HCEC 1CT (cell line): ENCODE measurements at regions not wholly inside any gene's neighbourhood (a gene's known extent, or its start where the extent isn't known, plus 50 kb on each side); places are given as distances from the start of the nearest gene placed in this dataset.

Source experiments
- DNase-seq: peaks from one replicate; pipeline ENCODE4 v3.0.0-alpha.2; 2017

DNA sequence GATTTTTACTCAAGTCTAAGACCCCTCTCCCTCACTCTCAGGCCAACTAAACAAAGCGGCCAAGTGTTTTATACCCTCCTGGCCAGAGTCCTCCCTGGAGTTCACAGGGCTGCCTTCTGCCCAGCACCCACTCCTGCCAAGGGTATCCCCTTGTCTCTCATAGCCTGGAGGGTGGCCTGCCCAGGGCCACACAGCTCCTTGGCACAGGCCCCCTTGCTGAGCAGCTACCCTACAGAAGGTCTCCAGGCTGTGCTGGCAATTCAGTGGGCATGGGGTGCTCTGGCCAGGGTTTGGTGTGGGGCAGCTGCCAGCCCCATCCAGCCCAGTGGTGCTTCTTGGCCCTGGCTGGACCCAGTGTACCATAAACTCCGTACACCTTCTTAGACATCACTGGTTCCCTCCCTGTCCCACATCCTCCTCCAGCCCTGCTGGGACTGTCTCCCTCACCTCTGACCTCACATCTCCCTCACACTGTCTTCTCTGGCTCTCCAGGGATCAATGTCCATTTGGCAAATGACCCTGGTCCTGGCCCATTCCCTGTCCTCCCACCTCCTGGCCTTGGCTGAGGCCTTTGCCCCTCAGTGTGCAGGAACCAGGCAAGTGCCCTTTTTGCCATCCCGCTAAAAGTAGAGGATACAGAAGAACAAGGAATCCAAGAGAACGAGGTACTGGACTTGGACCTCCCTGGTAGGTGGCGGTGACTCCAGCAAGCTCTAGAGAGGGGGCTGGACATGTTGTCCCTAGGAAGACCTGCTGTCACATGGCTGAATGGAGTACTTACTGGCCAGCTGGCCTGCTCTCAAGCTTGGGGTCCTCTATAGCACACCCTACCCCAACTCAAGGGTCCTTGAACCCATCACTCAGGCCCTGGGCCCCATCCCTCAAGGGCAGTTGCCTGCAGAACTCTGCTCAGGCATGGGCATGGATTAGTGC is 50.0 kb upstream of the TRPM1 start:
- DNase-seq = no peak

DNA sequence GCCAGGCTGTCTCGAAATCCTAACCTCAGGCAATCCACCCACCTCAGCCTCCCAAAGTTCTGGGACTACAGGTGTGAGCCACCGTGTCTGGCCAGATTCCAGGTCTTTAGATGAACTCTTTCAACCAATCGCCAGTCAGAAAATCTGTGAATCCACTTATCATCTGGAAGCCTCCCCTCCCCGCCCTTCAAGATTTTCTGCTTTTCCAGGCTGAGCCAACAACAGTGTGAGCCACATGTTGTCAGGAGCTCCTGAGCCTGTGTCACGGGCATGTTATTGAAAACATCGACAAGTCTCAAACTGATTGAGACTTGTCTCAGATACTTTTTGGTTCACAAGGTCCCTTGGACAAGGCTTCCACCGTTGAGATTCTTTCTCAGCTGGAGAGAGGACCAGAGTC is 52.0 kb upstream of the TRPM1 start:
- DNase-seq = no peak

DNA sequence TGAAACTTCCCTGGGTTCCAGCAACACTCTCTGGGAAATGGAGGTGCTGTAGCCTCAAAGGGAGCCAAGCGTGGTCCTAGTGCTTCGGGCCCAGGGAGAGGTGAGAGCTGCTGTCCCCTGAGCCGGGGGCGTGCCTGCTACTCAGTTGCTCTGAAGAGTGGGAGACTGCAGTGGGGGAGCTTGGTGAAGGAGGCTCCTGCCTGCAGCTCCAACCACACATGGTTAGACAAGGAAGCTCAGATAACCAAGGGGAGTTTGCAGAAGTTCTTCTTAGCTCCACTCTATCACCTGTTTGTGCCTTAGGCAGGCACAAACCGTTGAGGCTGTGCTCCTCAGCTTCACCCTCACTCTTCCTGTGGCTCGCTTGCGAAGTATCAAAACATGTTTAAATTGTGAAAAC is 53.6 kb upstream of the TRPM1 start:
- no peak for DNase-seq

- no peak for DNase-seq
Measured at GRCh38 chr15:31156226-31156625, 54.7 kb upstream of the TRPM1 start.

DNA sequence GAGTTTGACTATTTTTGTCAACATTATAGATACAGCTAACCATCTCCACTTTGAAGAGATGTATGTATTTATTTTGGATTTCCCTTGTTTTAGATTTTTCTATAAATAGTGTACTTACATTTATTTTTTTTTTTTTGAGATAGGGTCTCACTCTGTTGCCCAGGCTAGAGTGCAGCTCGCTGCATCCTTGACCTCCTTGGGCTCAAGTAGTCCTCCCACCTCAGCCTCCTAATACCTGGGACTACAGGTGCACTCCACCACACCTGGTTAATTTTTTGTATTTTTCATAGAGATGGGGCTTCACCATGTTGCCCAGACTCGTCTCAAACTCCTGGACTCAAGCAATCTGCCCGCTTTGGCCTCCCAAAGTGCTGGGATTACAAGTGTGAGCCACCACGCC is 55.3 kb upstream of the TRPM1 start:
- no peak for DNase-seq

- no peak for DNase-seq
Measured at GRCh38 chr15:31157644-31158069, 56.1 kb upstream of the TRPM1 start.

- no peak for DNase-seq
Measured at GRCh38 chr15:31158858-31159569, 57.5 kb upstream of the TRPM1 start.

DNA sequence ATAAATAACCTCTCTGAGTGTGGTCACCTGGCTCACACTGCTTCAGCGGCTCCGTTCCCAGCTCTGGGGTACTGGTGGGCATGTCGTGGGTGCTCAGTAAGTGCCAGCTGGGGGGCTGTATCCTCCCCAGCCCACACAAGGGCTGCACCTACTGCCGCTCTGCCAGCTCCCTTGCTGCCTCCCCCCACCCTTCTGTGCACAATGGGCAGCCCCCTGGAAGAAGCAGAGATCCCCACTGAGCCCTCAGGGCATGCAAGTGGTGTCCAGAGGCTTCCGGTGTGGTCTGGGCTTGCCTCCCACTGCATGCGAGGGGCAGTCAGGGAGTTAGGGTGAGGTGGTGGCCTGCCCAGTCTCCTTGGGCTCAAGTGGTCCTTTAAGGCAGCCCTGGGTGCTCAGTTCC is 58.3 kb upstream of the TRPM1 start:
- DNase-seq = no peak

- no peak for DNase-seq
Measured at GRCh38 chr15:31160297-31160696, 58.8 kb upstream of the TRPM1 start.

DNA sequence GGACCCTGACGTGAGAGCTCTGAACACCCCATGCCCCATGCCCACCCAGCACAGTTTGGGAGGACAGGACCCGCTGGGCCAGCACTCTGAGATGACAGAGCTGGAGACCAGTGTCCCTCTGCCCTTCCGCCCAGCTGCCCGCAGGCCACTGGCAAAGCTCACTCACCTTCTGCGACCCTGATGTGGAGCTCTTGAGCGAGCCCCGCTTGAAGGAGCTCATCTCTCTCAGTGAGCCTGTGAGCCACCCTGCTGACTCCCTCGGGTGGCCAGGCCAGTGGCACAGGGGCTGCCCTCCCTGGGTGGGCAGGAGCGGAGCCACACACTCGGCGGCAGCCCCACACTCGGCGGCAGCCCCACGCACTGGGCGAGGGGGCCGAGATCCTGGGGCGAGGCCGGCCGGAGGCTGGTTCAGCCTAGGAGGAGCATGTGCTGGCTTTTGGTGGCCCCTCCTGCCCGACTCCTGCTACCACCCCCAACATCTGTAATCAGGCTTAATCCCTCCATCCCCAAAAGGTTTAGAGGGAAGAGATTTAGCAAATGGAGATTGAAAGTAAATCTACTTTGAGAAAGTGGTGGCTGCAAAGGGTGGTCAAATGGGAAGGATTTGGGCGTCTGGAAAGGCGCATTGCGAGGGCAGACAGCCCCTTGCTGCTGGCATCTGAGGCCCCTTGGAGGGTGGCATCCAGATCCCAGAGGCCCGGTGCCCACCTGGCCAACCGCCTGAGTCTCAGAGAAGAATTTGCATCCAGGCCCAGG is 59.4 kb upstream of the TRPM1 start:
- DNase-seq = no peak

GRCh38 chr15:31161951-31162350 is 60.4 kb upstream of the TRPM1 start:
- DNase-seq = no peak

- no peak for DNase-seq
Measured at GRCh38 chr15:31162721-31163510, 61.4 kb upstream of the TRPM1 start.

DNA sequence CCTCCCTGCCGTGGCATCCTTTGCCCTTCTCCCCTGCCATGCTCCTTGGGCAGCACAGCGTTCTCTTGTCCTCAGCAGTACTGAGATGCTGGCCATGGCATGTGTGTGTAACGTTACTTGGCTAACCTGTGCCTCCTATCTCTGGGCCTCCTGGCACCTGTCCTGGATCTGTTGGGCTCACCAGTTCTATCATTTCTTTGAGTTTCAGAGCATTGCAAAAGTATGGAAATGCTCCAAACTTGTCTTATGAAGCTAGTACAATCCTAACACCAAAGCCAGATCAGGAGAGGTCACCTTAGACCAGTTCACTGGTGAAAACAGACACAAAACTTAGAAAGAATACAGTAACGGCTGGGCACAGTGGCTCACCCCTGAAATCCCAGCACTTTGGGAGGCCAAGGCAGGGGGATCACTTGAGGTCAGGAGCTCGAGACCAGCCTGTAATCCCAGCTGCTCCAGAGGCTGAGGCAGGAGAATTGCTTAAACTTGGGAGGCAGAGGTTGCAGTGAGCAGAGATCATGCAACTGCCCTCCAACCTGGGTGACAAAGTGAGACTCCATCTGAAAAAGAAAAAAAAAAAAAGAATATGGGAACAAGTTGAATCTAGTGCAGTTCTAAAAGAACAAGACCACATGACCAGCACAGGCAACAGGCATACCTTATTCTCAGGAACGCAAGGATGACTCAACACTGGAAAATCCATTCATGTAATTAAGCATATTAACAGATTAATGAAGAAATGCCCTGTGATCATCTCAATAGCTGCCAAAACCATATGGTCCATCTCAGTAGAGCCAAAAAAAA is 62.4 kb upstream of the TRPM1 start:
- DNase-seq = peak; percentile 12

GRCh38 chr15:31164573-31164912 is 63.0 kb upstream of the TRPM1 start:
- DNase-seq = no peak

GRCh38 chr15:31169558-31169957 is 68.0 kb upstream of the TRPM1 start:
- no peak for DNase-seq

DNA sequence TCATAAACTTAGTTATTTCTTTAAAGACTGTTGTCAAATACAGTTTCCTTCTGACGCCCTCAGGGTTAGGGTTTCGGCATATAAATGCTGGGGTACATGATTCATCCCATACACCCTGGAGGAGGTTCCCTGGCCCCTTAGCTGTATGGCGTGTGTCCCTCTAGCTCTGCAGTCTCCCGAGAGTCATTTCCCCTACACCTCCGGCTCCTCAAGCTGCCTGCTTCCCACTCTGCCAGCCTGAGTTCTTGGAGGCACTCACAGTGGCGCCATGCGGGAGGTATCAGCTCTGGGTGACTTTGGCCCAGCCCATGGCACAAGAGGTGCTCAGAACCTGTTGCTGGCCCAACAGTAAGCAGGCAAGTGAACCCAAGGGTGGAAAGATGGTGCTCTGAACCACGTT is 70.2 kb upstream of the TRPM1 start:
- no peak for DNase-seq

DNA sequence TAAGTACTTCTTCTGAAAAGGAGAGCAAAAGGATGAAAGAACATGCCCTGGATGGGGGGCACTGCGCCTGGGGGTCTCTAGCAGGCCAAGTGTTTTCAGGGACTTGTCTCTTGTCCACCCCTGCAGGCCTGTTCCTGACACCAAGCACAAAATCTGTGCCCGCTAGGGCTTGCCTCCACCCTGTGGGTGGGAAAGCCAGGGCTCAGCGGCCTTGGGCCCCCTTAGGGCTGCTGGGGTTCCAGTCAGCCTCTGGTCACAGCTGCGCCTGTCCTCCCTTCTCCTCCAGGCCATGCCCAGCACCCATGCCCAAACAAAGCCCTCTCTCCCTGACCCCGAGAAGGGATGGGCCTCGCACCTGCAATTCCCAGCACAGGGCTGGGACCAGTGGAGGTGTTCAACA is 71.1 kb upstream of the TRPM1 start:
- DNase-seq = no peak

GRCh38 chr15:31173790-31174450 is 72.4 kb upstream of the TRPM1 start:
- DNase-seq = no peak

- DNase-seq = no peak
Measured at GRCh38 chr15:31175484-31175883, 74.0 kb upstream of the TRPM1 start.

GRCh38 chr15:31177951-31178350 is 76.4 kb upstream of the TRPM1 start:
- no peak for DNase-seq

DNA sequence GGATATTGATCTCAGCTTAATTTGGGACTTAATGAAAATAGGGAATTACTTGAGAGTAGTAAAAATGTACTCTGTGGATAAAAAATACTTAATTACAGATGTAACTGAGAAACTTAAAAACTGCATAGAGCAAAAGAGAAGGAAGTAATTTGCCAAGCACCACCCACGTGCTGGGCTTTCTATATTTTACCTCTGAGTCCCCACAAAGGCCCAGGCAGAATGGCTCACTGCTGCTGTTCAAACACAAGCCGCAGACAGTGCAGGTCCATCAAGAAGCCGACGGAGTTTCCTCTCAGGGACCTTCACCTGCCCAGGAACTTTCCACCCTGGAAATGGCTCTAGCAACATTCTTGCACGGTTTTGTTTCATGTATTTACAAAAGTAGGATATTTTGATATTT is 77.2 kb upstream of the TRPM1 start:
- no peak for DNase-seq
